ENCODE measurements at regions not wholly inside any gene's neighbourhood (a gene's known extent, or its start where the extent isn't known, plus 50 kb on each side); places are given as distances from the start of the nearest gene placed in this dataset.

- ATAC-seq (no peak), DNase-seq (no peak)
- no peak overlapping the region for H3K27ac ChIP-seq
- H3K27me3 ChIP-seq: no peaks in the 10 kb centered on the region
- H3K4me3 ChIP-seq: no peak overlapping the region
- H3K4me1 ChIP-seq: no peaks in the 10 kb centered on the region
- H3K36me3 ChIP-seq: no peaks in the 10 kb centered on the region
- TF ChIP-seq, protein P1, sequence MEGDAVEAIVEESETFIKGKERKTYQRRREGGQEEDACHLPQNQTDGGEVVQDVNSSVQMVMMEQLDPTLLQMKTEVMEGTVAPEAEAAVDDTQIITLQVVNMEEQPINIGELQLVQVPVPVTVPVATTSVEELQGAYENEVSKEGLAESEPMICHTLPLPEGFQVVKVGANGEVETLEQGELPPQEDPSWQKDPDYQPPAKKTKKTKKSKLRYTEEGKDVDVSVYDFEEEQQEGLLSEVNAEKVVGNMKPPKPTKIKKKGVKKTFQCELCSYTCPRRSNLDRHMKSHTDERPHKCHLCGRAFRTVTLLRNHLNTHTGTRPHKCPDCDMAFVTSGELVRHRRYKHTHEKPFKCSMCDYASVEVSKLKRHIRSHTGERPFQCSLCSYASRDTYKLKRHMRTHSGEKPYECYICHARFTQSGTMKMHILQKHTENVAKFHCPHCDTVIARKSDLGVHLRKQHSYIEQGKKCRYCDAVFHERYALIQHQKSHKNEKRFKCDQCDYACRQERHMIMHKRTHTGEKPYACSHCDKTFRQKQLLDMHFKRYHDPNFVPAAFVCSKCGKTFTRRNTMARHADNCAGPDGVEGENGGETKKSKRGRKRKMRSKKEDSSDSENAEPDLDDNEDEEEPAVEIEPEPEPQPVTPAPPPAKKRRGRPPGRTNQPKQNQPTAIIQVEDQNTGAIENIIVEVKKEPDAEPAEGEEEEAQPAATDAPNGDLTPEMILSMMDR (IDR thresholded peaks at IDR 0.05): no peak
- TF ChIP-seq POLR2A (IDR thresholded peaks at IDR 0.05): no peak
- WGBS, 4 donors: 51 to 65% (median 55%) methylated on average over 1 of the region's 1 CpG
- peaks cover 0 to 9% (median 0%) of the 10 kb centered on the region in 12 donors for H3K9me3 ChIP-seq
- intact Hi-C loops (cut with DNase I): no loop called here
Observed at GRCh38 chr5:39680213-39680612, 255.4 kb upstream of the DAB2 start.

GRCh38 chr5:39678534-39678933, 253.8 kb upstream of the DAB2 start:
- Histone ChIP-seq H3K36me3 (no peaks in the 10 kb centered on the region), H3K27me3 (no peaks in the 10 kb centered on the region), H3K9me3 (peaks cover 0 to 9% (median 0%) of the 10 kb centered on the region in 12 donors), H3K4me3 (no peak overlapping the region), H3K27ac (no peak overlapping the region), H3K4me1 (no peaks in the 10 kb centered on the region)
- DNase-seq: no peak
- no peak for ATAC-seq
- WGBS, 4 donors: 88 to 91% (median 89%) methylated on average over 1 of the region's 1 CpG
- intact Hi-C loops (cut with DNase I): no loop called here
- TF ChIP-seq POLR2A (IDR thresholded peaks at IDR 0.05): no peak
- TF ChIP-seq, protein P1 (IDR thresholded peaks at IDR 0.05): no peak

- H3K4me1 ChIP-seq: no peaks in the 10 kb centered on the region
- 58 to 74% (median 68%) methylated on average over 2 of the region's 2 CpGs for WGBS, 4 donors
Observed at GRCh38 chr5:39675676-39676075, 250.9 kb upstream of the DAB2 start.

DNA sequence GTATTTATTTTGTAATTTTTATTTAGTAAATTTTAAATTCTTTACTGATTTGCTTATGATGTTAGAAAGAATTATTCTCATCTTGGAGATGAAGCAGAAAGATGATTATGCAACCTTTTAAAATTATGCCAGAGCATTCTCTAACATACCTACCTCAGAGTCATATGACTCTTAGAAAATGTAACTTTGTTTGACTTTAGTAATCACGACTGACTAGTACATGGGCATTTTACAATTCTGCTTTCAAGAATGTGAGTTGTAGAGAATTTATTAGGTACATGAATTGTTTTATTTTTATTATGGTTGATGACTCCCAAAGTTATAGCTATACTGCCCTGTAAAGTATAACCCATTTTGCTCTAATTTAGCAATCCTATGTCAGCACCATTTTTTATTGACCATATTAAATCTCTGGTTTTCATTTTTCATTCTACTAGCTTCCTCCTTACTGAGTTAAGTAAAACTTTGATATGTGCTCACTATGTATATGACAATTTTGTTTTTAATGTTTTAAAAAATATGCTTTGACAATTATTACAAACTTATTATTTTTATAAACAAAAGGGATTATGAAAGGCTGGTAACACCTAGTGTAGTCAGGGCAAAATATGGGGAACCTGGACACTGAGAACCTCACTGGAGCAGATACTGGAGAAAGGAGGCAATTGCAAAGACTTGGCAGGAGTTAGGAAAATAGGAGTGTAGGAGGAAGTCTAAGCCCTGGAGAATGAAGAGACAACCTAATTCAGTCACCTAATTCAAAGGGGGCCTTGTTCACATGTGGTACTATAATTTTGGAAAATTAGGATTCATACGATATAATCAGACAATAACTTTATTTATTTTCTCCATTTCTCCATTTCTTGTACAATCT, 249.7 kb upstream of the DAB2 start:
- no peaks in the 10 kb centered on the region for H3K9me3 ChIP-seq
- TF ChIP-seq, protein P1 (IDR thresholded peaks at IDR 0.05): no peak
- no peak for TF ChIP-seq POLR2A (IDR thresholded peaks at IDR 0.05)
- no peak overlapping the region for H3K4me3 ChIP-seq
- H3K27me3 ChIP-seq: no peaks in the 10 kb centered on the region
- intact Hi-C loops (cut with DNase I): no loop called here
- H3K36me3 ChIP-seq: no peaks in the 10 kb centered on the region
- ATAC-seq (no peak), DNase-seq (no peak)
- whole genome bisulfite sequencing, 4 donors: 75 to 86% (median 81%) methylated on average over 2 of the region's 2 CpGs
- H3K27ac ChIP-seq: no peak overlapping the region
- no peaks in the 10 kb centered on the region for H3K4me1 ChIP-seq

More at GRCh38 chr5:39675676-39676075, 250.9 kb upstream of the DAB2 start:
- no peaks in the 10 kb centered on the region for H3K36me3 ChIP-seq
- H3K9me3 ChIP-seq: peaks cover 0 to 1% (median 0%) of the 10 kb centered on the region in 12 donors
- ATAC-seq (no peak), DNase-seq (no peak)
- H3K4me3 ChIP-seq: no peak overlapping the region
- no peaks in the 10 kb centered on the region for H3K27me3 ChIP-seq
- TF ChIP-seq, protein P1 (IDR thresholded peaks at IDR 0.05): no peak
- no peak for TF ChIP-seq POLR2A (IDR thresholded peaks at IDR 0.05)
- H3K27ac ChIP-seq: no peak overlapping the region
- intact Hi-C loops (cut with DNase I): no loop called here

All from heart left ventricle (tissue), 16 donors.